Tibial nerve (tissue), 4 donors: ENCODE measurements at regions not wholly inside any gene's neighbourhood (a gene's known extent, or its start where the extent isn't known, plus 50 kb on each side); places are given as distances from the start of the nearest gene placed in this dataset.

Experiments used
- DNase-seq, 2 donors: peaks; one replicate each; pipeline ENCODE4 v3.0.0-alpha.2; 2019; ENCODE audit warnings: low spot score in 2 of 2
- H3K27ac ChIP-seq, 4 donors: fragments of 200-600 bp; sonication (generic) in 3 of 4; one replicate each; pipeline ENCODE4 v1.5.1; 2017 to 2019; ENCODE audit warnings: mild to moderate bottlenecking in 1 of 4
- H3K27me3 ChIP-seq, 2 donors: fragments of 200-600 bp; sonication (generic) in 1 of 2; one replicate each; pipeline versions ENCODE4 v1.5.1 to v1.6.0; 2017 to 2019
- H3K36me3 ChIP-seq, 3 donors: fragments of 200-600 bp; sonication (generic); one replicate each; pipeline ENCODE4 v1.5.1; 2018 to 2019
- H3K4me1 ChIP-seq, 4 donors: fragments of 200-600 bp; sonication (generic) in 3 of 4; one replicate each; pipeline ENCODE4 v1.5.1; 2017 to 2019
- H3K4me3 ChIP-seq, 4 donors: fragments of 200-600 bp; sonication (generic) in 3 of 4; one replicate each; pipeline ENCODE4 v1.5.1; 2017 to 2019; ENCODE audit warnings: mild to moderate bottlenecking in 1 of 4, moderate library complexity in 1 of 4
- H3K9me3 ChIP-seq, 4 donors: fragments of 200-600 bp; sonication (generic) in 3 of 4; one replicate each; pipeline ENCODE4 v1.5.1; 2017 to 2019
- CTCF ChIP-seq, 5 experiments: fragments of 200-600 bp in 3 of 5; fragments of 450-650 bp in 2 of 5; sonication (generic) in 3 of 5; IDR thresholded peaks; one replicate each; pipeline ENCODE4 v1.5.1; 2016 to 2019; ENCODE audit warnings: antibody characterized with exemption in 5 of 5, mild to moderate bottlenecking in 3 of 5, moderate library complexity in 2 of 5
- EP300 ChIP-seq, 2 donors: sonication (generic); formaldehyde crosslinking; IDR thresholded peaks; one replicate each; pipeline ENCODE4 v1.6.1; 2017; ENCODE audit warnings: antibody characterized with exemption in 2 of 2, mild to moderate bottlenecking in 1 of 2
- POLR2A ChIP-seq, 2 donors: fragments of 450-650 bp; IDR thresholded peaks; one replicate each; pipeline ENCODE4 v1.6.1; 2017; ENCODE audit warnings: antibody characterized with exemption in 2 of 2, mild to moderate bottlenecking in 2 of 2, moderate library complexity in 2 of 2
- whole genome bisulfite sequencing, 2 donors: methylation state at CpG; one replicate each; pipeline ENCODE4 v1.1.5; 2018; 5-methylcytosine and 5-hydroxymethylcytosine counted together

DNA sequence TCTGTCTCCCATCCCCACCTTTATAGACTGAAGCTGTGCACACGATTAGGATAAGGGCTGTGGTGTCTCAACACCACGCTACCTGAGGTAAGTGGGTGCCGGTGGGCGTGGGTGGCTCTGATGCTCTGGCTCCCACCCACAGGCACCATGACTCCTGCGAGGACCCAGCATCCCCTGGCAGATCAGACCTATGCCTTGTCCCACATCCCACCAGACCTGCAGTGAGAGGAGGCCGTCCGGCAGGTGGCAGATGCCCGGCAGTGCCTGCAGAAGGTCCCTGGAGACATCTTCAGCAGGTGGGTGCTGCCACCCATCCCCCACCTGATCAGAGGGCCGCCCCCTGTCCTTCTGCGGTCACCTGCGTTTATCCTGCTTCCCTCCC is 104.4 kb upstream of the PRB2 start:
- DNase-seq, result no peak
- 62 to 66% methylated on average over 11 of the region's 11 CpGs for whole genome bisulfite sequencing, 2 donors
- Histone ChIP-seq H3K9me3 (peaks cover 0 to 2% (median 0%) of the 10 kb centered on the region in 4 donors), H3K4me3 (no peak overlapping the region), H3K4me1 (peaks cover 0 to 11% (median 0%) of the 10 kb centered on the region in 4 donors), H3K27me3 (peaks cover 0 to 4% of the 10 kb centered on the region in 2 donors), H3K36me3 (no peaks in the 10 kb centered on the region), H3K27ac (no peak overlapping the region)
- no peak for TF ChIP-seq EP300 (IDR thresholded peaks at IDR 0.05)
- no peak for TF ChIP-seq CTCF (IDR thresholded peaks at IDR 0.05)
- TF ChIP-seq POLR2A (IDR thresholded peaks at IDR 0.05), result no peak

DNA sequence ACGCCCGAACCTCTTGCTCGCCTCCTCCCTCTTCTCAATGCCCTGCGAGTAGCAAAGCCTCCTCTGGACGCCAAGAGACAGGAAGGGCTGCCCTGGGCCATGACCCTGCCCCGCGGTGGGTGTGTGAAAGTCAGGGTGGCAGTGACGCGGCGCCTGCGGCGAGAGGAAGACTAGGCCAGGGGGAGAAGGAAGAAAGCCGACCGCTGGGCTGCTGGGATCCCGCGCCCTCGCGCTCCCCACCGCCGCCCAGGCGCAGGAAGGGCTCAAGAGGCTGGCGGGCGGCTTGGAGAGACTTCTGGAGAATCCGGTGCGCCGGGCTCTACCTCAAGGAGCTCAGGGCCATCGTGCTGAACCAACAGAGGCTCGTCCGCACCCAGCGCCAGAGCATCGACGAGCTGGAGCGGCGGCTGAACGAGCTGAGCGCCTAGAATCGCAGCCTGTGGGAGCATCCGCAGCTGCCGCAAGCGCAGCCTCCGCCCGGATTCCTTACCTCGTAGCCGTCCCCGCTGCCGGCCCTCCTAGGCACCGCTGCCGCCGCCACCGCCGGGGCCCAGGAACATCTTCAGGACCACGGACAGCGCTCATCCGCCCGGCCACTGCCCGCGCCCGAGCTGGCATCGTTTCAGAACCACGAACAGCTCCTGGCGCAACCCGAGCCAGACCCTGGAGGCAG is 105.0 kb upstream of the PRB2 start:
- Histone ChIP-seq H3K4me3 (no peak overlapping the region), H3K9me3 (peaks cover 0 to 2% (median 0%) of the 10 kb centered on the region in 4 donors), H3K4me1 (peaks cover 0 to 11% (median 0%) of the 10 kb centered on the region in 4 donors), H3K27me3 (peaks cover 0 to 4% of the 10 kb centered on the region in 2 donors), H3K36me3 (no peaks in the 10 kb centered on the region), H3K27ac (no peak overlapping the region)
- peak; percentile 55 to 73 for DNase-seq
- 10 to 11% methylated on average over 25 to 33 of the region's 62 CpGs for WGBS, 2 donors
- TF ChIP-seq CTCF (IDR thresholded peaks at IDR 0.05) (no peak), POLR2A (IDR thresholded peaks at IDR 0.05) (no peak), EP300 (IDR thresholded peaks at IDR 0.05) (peak in 1 of 2 donors; percentile 28)

DNA sequence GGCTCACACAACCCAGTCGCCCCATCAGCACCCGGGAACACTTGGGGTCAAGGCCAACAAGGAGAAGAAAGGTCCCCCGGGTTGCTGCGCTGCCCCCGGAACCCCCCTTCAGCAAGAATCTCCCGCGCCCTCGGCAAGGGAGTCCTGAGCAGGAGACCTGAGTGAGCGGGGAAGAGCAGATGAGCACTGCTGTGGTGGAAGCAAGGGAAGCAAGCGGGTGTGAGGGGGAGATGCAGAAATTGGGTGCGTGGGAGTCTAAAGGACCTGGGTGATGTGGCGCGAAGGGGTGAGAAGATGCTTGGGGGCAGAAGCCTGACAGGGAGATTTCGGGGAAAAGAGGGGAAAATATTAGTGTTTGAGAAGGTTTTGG is 105.5 kb upstream of the PRB2 start:
- 17 to 19% methylated on average over 14 of the region's 14 CpGs for WGBS, 2 donors
- no peak for TF ChIP-seq POLR2A (IDR thresholded peaks at IDR 0.05)
- no peak for TF ChIP-seq EP300 (IDR thresholded peaks at IDR 0.05)
- no peak for TF ChIP-seq CTCF (IDR thresholded peaks at IDR 0.05)
- H3K9me3 ChIP-seq, result peaks cover 0 to 2% (median 0%) of the 10 kb centered on the region in 4 donors

GRCh38 chr12:11508699-11509098 is 113.3 kb upstream of the PRB2 start:
- no peak overlapping the region for H3K27ac ChIP-seq
- 45 to 61% methylated on average over 4 of the region's 4 CpGs for WGBS, 2 donors
- no peaks in the 10 kb centered on the region for H3K9me3 ChIP-seq

More for the DNA sequence above, 105.5 kb upstream of the PRB2 start:
- H3K4me3 ChIP-seq, result no peak overlapping the region
- peaks cover 0 to 4% of the 10 kb centered on the region in 2 donors for H3K27me3 ChIP-seq
- H3K27ac ChIP-seq, result no peak overlapping the region
- no peak for DNase-seq
- no peaks in the 10 kb centered on the region for H3K36me3 ChIP-seq
- H3K4me1 ChIP-seq, result peaks cover 0 to 11% (median 0%) of the 10 kb centered on the region in 4 donors

More at GRCh38 chr12:11508699-11509098, 113.3 kb upstream of the PRB2 start:
- no peak for DNase-seq
- H3K4me3 ChIP-seq, result no peak overlapping the region
- no peak for TF ChIP-seq EP300 (IDR thresholded peaks at IDR 0.05)
- TF ChIP-seq POLR2A (IDR thresholded peaks at IDR 0.05), result no peak
- no peak for TF ChIP-seq CTCF (IDR thresholded peaks at IDR 0.05)
- H3K4me1 ChIP-seq, result no peaks in the 10 kb centered on the region
- no peaks in the 10 kb centered on the region for H3K36me3 ChIP-seq
- H3K27me3 ChIP-seq, result no peaks in the 10 kb centered on the region
